Activated T-cell treated with anti-CD3 and anti-CD28 coated beads for 48 hours (primary cell): ENCODE measurements at regions not wholly inside any gene's neighbourhood (a gene's known extent, or its start where the extent isn't known, plus 50 kb on each side); places are given as distances from the start of the nearest gene placed in this dataset.
"Not testable (repeated sequence)": the region's sequence is repeated elsewhere in the genome, so short reads cannot be mapped to it uniquely, and the experiment has no call there.

Experiments
- DNase-seq: peaks from one replicate; pipeline ENCODE4 v3.0.0-alpha.2; 2020; ENCODE audit warnings: low read depth

DNA sequence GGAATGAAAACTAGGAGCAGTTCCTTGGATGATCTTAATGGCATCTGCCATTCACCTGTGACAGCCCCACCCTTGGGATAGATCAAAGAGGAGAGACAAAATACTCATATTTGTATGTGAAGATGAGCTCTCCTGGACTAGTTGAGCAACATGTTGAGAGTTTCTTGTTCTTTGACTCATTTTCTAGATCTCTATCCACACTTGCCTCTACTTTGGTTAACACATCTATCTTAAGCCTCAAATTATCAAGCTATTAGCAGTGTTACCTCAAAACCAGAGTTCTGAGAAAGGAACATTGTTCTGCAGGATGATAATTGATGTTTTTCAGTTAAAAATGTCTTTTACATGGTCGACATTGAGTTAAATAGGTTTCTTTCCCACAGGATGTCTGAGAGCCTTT, 94.2 kb upstream of the TEX13D start:
- DNase-seq = no peak

- no peak for DNase-seq
Observed at GRCh38 chrX:124239324-124239723, 93.1 kb upstream of the TEX13D start.

GRCh38 chrX:124239911-124240310, 92.5 kb upstream of the TEX13D start:
- no peak for DNase-seq

GRCh38 chrX:124240422-124240821, 92.0 kb upstream of the TEX13D start:
- no peak for DNase-seq

DNA sequence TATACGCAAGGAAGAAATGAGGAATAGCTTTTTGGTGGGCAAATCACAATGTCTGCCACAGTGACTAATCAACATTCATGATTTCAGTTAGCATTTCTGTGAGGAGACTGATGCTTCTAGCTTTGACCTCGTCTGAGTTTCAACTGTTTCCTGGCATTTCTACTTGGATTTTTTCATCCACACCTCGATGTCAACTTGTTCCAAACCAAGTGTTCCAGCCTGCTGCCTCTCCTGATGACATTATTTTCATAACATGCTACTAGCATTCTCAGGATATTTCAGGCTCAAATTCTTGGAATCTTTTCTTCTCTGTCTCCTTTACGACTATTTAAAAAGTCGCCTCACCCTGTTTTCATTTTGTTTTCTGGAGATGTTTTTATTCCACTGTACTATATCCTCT, 90.3 kb upstream of the TEX13D start:
- no peak for DNase-seq

DNA sequence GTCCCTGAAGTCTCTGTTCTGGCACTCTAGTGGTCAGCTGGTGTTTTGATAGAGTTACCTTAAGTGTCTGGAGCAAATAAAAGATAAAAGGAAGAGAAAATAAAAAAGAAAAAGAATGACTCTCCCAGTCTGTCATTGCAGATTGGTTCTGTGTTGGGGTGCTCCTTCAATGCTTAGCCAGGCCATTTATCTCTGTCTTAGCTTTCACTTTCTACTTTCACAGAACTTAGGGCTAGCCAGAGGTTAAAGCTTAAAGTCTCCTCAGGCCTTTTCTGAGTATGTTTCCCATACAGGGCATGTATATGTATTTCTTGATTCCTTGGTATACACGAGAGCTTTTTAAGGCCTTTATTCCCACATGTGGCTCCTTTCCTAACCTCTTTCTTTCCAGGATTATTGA, 83.1 kb upstream of the TEX13D start:
- no peak for DNase-seq

- DNase-seq = no peak
Observed at GRCh38 chrX:124250835-124251437, 81.5 kb upstream of the TEX13D start.

DNA sequence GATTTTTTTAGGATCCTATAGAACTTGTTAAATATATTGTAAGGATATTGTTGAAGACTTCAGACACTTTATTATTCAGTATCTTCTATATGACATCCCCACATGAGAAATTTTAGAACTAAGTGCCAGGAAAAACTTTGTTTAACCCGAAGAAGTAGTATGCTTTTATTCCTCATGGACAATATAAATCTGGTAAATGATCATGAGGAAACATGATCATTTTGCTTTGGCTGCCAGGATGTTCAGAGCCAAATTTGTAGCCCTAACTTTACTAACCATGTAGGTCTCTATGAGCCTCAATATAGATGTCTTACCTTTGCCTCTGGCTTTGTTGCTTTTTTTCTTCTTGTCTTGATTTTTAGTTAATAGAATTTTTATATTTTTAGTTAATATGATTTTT, 77.8 kb upstream of the TEX13D start:
- DNase-seq = no peak

- DNase-seq = no peak
Observed at GRCh38 chrX:124256216-124256615, 76.2 kb upstream of the TEX13D start.

GRCh38 chrX:124256629-124257380, 75.7 kb upstream of the TEX13D start:
- no peak for DNase-seq

- no peak for DNase-seq
Observed at GRCh38 chrX:124257924-124258702, 74.3 kb upstream of the TEX13D start.

- DNase-seq = no peak
Observed at GRCh38 chrX:124260845-124261244, 71.6 kb upstream of the TEX13D start.

- no peak for DNase-seq
Observed at GRCh38 chrX:124263743-124264142, 68.7 kb upstream of the TEX13D start.

- no peak for DNase-seq
Observed at GRCh38 chrX:124268099-124268498, 64.4 kb upstream of the TEX13D start.

- no peak for DNase-seq
Observed at GRCh38 chrX:124269881-124270280, 62.6 kb upstream of the TEX13D start.

- DNase-seq = not testable (repeated sequence)
Observed at GRCh38 chrX:124271599-124271998, 60.9 kb upstream of the TEX13D start.

- no peak for DNase-seq
Observed at GRCh38 chrX:124272370-124272982, 60.0 kb upstream of the TEX13D start.

DNA sequence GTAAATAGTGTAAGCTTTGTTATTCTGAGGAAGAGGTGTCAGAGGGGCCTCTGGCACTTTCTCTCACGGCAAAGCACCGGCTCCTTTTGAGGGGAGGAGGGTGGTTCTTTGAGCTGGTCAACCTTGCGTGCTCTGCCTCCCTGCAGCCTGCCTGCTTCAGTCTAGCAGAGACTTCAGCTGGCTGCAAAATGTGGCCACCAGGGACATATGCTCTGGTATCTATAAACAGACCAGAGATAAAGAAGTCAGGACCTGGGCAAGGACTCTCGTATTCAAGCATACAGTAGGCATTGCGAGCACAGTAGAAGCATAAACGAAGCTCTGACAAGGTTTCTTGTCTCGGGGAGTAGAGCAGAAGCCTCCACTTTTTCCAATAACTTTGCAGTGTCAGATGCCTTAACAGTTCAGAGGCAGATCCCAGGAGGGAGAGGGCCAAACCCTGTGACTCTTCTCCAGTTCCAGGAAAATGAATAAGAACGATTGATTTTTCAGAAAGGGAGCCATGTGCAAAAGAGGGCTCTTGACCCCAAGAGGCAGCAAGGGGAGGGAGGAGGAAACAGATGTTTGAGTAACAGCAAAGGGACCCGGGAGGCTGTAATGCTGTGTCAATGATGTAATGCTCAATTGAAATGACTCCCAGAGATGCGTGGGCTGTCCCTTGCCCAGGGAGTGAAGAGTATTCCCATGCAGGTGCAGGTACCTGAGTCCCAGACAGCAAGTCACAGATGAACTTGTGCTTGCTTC, 57.9 kb upstream of the TEX13D start:
- no peak for DNase-seq

- no peak for DNase-seq
Observed at GRCh38 chrX:124275182-124275894, 57.1 kb upstream of the TEX13D start.

- no peak for DNase-seq
Observed at GRCh38 chrX:124280294-124280902, 52.1 kb upstream of the TEX13D start.

DNA sequence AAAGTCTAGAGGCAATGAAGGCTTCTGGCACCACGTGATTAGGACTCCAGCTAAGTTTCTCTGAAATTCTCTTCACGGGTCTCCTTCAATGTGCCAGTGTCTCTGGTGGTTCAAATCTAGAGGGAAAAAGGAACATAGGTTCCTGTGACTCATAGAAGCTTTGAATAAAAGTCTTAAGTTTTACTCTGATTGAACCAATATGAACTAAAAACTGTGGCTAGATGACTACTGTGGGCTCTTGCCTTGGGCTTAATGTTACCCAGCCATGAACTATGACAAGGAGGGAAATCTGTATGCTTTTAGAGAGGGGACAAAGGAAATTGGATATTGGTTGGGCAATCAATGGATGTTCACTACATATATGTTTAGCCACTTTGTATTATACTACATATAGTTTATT, 49.9 kb upstream of the TEX13D start:
- DNase-seq = no peak
